T-helper 17 cell (primary cell): ENCODE measurements at regions not wholly inside any gene's neighbourhood (a gene's known extent, or its start where the extent isn't known, plus 50 kb on each side); places are given as distances from the start of the nearest gene placed in this dataset.

Source experiments
- ATAC-seq: fragments of 150-1000 bp; cut with Tn5 transposase; 2 replicates; pipeline ENCODE4 v1.10.0; 2021; ENCODE audit warnings: mild to moderate bottlenecking, moderate library complexity
- DNase-seq, 3 donors: peaks; one replicate each; pipeline versions ENCODE4 v3.0.0 to v3.0.0-alpha.2; 2020 to 2021
- H3K9me3 ChIP-seq: one replicate; pipeline ENCODE4 v1.7.0; 2013; ENCODE audit warnings: low read length, mild to moderate bottlenecking; ENCODE audit not compliant: control insufficient read depth, poor library complexity, severe bottlenecking
- H3K27ac Mint-ChIP-seq: one replicate; pipeline ENCODE4 v1.8.0; 2022; ENCODE audit warnings: mild to moderate bottlenecking, moderate library complexity, mixed read lengths
- H3K27me3 Mint-ChIP-seq: one replicate; pipeline ENCODE4 v1.8.0; 2022; ENCODE audit warnings: mixed read lengths
- H3K36me3 Mint-ChIP-seq: one replicate; pipeline ENCODE4 v1.8.0; 2022; ENCODE audit warnings: low read depth, mixed read lengths
- H3K4me1 Mint-ChIP-seq: one replicate; pipeline ENCODE4 v1.8.0; 2022; ENCODE audit warnings: mild to moderate bottlenecking, mixed read lengths
- H3K4me3 Mint-ChIP-seq: one replicate; pipeline ENCODE4 v1.8.0; 2022; ENCODE audit warnings: mild to moderate bottlenecking, moderate library complexity, mixed read lengths

DNA sequence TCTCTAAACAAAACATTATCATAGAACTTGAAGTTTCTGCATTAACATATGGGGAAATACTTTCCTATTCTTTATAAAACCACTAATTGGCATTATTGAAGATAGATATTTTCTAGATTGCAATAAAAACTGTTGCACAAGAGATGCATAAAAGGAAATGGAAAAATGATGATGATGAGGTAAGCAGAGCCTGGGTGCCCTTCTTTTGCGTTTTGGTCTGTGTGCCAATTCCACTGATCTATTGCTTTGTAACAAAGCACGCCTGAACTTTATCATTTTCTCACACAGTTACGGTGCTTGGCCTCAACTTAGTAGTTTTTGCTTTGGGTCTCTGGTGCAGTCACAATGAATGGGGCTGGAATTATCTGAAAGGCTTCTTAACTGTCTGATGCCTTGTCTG is 450.5 kb downstream of the MAFB start:
- DNase-seq (no peak), ATAC-seq (no peak)
- no peaks in the 10 kb centered on the region for H3K9me3 ChIP-seq
- Mint-ChIP-seq H3K27ac (no peak overlapping the region), H3K27me3 (peaks cover 10% of the 10 kb centered on the region), H3K36me3 (no peaks in the 10 kb centered on the region), H3K4me1 (no peaks in the 10 kb centered on the region), H3K4me3 (no peak overlapping the region)

DNA sequence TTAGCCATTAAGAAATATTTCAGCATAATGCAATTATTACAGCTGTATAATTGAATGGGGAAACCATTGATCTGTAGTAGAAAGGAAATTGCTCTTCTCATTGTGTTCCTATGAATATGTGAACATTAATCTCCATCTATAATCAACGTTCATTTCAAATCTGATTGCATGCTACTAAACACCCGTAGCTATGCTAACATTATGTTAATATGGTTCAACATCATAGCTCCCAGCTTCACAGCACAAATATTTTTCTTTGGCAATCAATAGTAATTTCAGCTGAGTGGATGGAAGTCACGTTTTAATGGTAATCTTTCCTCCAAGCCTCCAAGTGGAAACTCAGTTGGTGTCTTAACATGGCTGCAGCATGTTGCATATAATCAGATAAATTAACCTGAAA is 454.4 kb downstream of the MAFB start:
- no peaks in the 10 kb centered on the region for H3K9me3 ChIP-seq
- ATAC-seq (no peak), DNase-seq (no peak)
- Mint-ChIP-seq H3K4me1 (no peaks in the 10 kb centered on the region), H3K27ac (no peak overlapping the region), H3K36me3 (no peaks in the 10 kb centered on the region), H3K4me3 (no peak overlapping the region), H3K27me3 (peaks cover 5% of the 10 kb centered on the region)

DNA sequence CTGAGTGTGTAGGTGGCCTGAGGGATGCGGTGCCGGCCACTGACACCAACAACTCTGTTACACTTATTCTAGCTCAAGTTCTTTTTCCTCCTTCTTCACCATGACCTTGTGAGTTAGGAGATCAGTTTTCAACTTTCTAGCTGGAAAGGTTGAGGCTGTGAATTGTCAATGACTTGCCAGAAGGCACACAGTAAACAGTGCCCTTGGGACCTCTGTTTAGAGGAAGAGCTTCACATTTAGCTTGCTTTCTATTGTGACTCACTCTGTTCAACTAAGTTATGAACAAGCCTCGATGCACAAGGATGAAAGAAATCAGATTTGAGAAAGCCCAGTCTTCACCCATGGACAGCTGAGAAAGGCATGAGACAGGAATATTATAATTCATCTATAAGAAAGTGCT is 455.6 kb downstream of the MAFB start:
- no peak overlapping the region for H3K27ac Mint-ChIP-seq
- DNase-seq (no peak), ATAC-seq (no peak)
- H3K4me1 Mint-ChIP-seq: no peaks in the 10 kb centered on the region
- H3K9me3 ChIP-seq: no peaks in the 10 kb centered on the region
- H3K36me3 Mint-ChIP-seq: no peaks in the 10 kb centered on the region
- peaks cover 5% of the 10 kb centered on the region for H3K27me3 Mint-ChIP-seq
- H3K4me3 Mint-ChIP-seq: no peak overlapping the region

DNA sequence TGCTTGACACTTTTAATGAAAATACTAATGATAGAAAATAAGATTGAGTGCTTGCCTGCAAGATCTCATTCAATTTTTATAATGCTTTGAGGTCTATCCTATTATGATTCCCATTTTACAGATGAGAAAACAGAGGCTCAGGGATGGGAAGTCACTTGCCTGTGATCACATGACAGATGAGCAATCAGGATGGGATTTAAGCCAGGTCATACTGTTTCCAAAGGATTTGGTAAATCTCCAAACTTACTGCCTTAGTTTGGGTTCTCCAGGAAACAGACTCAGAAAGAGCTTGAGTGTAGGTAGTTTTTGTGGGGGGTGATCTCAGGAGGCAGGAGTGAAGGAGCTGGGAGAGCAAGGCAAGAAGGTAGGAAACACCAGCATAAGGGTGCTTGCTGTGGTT is 456.3 kb downstream of the MAFB start:
- no peaks in the 10 kb centered on the region for H3K9me3 ChIP-seq
- ATAC-seq: no peak
- no peaks in the 10 kb centered on the region for H3K4me1 Mint-ChIP-seq
- H3K27me3 Mint-ChIP-seq: peaks cover 5% of the 10 kb centered on the region
- no peak for DNase-seq
- no peak overlapping the region for H3K4me3 Mint-ChIP-seq
- H3K36me3 Mint-ChIP-seq: no peaks in the 10 kb centered on the region
- no peak overlapping the region for H3K27ac Mint-ChIP-seq

DNA sequence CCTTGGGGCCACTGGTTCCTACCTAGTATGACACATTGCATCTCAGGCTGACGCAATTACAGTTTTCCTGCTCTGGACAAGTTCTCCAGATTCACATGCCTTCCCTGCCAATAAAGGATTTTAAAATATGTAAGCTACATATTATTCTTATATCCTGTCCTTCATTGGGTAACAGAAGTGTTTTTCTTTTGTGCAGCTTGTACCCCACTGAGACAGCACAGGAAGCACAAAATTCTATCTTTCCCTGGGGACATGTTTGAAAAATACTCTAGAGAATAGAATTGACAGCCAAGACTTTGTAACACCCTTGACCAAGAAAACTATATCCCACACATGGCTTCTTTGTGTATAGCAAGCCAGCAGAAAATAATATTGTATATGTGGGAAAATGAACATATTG is 456.8 kb downstream of the MAFB start:
- Mint-ChIP-seq H3K4me3 (no peak overlapping the region), H3K4me1 (no peaks in the 10 kb centered on the region), H3K36me3 (no peaks in the 10 kb centered on the region), H3K27me3 (peaks cover 5% of the 10 kb centered on the region), H3K27ac (no peak overlapping the region)
- H3K9me3 ChIP-seq: no peaks in the 10 kb centered on the region
- ATAC-seq (no peak), DNase-seq (no peak)

DNA sequence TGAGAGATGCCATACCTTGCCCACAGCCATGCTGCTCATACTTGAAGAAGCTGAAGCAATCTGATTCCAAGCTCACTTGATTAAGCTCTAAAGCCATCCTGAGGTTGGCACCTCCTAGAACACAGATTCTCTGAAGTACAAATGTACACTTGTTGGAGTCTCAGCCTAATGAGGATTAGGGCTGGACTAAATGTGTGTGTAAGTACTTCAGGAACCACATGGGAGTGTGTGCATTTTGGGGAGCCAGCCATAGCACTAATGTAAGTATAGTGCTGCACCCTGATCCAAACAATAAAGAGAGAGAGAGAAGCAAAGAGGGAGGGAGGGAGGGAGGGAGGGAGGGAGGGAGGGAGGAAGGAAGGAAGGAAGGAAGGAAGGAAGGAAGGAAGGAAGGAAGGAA is 458.6 kb downstream of the MAFB start:
- no peak for ATAC-seq
- no peak overlapping the region for H3K4me3 Mint-ChIP-seq
- no peak overlapping the region for H3K27ac Mint-ChIP-seq
- no peaks in the 10 kb centered on the region for H3K36me3 Mint-ChIP-seq
- no peak for DNase-seq
- H3K4me1 Mint-ChIP-seq: no peaks in the 10 kb centered on the region
- peaks cover 5% of the 10 kb centered on the region for H3K27me3 Mint-ChIP-seq
- no peaks in the 10 kb centered on the region for H3K9me3 ChIP-seq

DNA sequence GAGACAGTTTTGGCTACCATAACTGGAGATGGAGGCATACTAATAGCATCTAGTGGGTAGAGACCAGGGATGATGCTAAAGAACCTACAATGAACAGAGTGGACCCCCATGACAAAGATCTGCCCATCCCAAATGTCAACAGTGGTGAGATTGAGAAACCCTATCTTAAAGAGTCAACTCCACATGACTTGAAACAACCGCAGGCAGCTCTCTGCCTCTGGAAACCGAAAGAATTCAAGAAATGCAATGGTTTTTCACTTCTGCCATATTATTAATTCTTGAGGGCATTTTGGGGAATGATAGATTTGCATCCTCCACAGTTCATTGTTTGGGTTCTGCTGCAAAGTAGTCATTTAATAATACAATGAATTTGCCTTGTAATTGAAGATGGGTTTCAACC is 463.4 kb downstream of the MAFB start:
- Mint-ChIP-seq H3K4me3 (no peak overlapping the region), H3K4me1 (peaks cover 2% of the 10 kb centered on the region), H3K27me3 (no peaks in the 10 kb centered on the region), H3K36me3 (no peaks in the 10 kb centered on the region), H3K27ac (no peak overlapping the region)
- DNase-seq (no peak), ATAC-seq (no peak)
- no peaks in the 10 kb centered on the region for H3K9me3 ChIP-seq

DNA sequence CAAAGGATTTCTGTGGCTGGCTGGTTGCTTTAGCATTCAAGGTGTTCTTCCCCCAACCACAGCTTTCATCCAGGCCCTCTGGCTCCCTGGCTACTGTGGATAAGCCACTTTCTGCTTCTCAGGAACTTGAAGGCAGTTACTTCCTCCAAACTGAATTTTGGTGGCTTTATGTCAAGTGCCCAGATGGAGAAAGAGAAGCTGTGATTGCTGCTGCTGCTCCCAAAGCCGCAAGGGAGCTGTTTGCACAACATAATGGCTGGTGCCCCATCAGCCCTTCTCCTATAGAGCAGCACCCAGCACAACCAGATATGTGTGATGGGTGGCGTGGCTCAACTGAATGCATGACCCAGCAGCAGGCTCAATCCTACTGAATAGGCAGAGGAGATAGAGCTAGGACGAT is 465.2 kb downstream of the MAFB start:
- DNase-seq (no peak), ATAC-seq (no peak)
- H3K4me1 Mint-ChIP-seq: peaks cover 2% of the 10 kb centered on the region
- H3K9me3 ChIP-seq: no peaks in the 10 kb centered on the region
- no peaks in the 10 kb centered on the region for H3K36me3 Mint-ChIP-seq
- no peak overlapping the region for H3K4me3 Mint-ChIP-seq
- H3K27ac Mint-ChIP-seq: no peak overlapping the region
- no peaks in the 10 kb centered on the region for H3K27me3 Mint-ChIP-seq

DNA sequence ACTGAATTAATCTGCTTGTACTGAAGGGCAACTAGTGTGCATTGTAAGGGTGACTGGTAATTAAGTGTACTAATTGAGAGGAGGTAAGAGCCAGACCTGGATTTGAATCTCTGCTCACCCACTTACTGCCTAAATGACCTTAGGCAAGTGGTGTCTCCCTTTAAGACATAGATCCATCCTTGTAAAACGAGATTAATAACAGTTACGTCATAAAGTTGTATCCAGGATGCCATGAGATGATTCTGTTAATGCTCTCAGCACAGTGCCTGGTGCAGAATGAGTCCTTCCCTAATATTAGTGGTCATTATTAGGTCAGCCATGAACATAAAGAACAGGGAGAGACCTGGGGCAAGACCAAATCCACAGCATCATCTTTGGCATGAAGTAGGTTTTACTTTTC is 470.1 kb downstream of the MAFB start:
- Mint-ChIP-seq H3K27me3 (no peaks in the 10 kb centered on the region), H3K4me3 (no peak overlapping the region), H3K4me1 (no peaks in the 10 kb centered on the region), H3K36me3 (no peaks in the 10 kb centered on the region), H3K27ac (no peak overlapping the region)
- ATAC-seq (no peak), DNase-seq (no peak)
- H3K9me3 ChIP-seq: no peaks in the 10 kb centered on the region

DNA sequence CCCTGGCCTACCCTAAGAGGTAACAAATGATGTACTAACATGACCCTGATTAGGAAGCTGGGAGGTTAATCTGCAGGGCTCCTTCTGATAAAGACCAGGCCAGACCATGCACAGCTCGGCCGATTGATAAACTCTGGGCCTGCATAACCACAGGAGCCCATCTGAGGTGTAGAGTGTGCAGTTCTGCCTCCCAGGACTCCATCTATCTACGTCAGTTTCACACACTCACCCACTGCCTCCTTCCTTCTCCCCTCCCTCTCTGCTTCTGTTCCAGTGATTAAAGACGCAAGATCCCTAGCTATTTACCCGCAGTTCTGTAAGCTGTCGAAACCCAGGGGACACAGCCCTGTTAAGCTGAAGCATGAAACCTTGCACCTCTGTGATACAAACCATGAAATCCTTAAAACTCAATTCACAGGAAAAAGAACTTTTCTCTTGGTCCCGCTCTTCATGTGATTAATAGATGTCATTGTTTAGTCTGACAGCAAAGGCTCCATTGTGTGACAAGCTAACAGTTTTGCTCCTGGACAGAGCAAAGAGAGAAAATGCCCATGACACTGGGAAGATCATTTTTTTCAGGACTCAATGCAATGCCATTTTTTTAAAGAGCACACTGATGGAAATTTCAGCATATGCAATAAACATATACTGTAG is 470.6 kb downstream of the MAFB start:
- no peak overlapping the region for H3K4me3 Mint-ChIP-seq
- H3K4me1 Mint-ChIP-seq: no peaks in the 10 kb centered on the region
- no peak overlapping the region for H3K27ac Mint-ChIP-seq
- no peaks in the 10 kb centered on the region for H3K9me3 ChIP-seq
- H3K36me3 Mint-ChIP-seq: no peaks in the 10 kb centered on the region
- no peak for ATAC-seq
- DNase-seq: no peak
- H3K27me3 Mint-ChIP-seq: no peaks in the 10 kb centered on the region

DNA sequence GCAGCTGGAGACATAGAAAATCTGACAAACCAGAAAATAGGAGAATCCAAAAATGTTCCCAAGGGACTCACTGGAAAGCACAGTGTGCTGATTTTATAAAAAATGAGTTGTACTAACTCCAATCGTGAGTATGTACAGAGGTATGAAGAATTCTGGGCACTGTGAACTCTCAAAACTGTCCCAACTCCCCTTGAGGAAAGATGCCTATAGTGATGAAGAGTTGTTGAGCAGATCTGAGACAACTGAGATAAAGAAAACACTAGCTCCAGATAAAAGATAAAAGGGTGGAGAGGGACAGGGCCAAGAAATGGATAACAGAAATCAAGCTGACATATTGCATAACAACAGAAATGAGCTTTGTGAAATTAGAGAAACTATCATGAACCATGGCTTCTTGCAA is 481.4 kb downstream of the MAFB start:
- Mint-ChIP-seq H3K36me3 (no peaks in the 10 kb centered on the region), H3K4me1 (no peaks in the 10 kb centered on the region), H3K27ac (no peak overlapping the region), H3K27me3 (peaks cover 8% of the 10 kb centered on the region), H3K4me3 (no peak overlapping the region)
- no peak for DNase-seq
- no peak for ATAC-seq
- H3K9me3 ChIP-seq: no peaks in the 10 kb centered on the region

DNA sequence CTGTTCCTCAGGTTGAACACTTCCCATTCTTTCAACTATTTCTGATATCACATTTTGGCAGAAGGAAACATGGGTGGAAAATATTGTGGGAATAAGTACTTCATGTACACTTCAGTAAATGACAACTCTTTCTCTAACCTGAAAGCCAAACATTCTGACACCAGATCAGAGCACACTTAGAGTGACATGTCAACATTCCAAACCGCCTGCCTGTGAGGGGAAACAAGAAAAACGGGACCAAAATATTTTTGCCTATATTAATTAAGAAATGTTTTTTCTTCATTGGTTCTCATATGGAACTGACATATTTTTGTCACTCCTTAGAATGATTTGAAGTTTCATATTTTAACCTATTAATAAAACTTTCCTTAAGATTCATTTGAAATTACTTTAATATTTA is 483.1 kb downstream of the MAFB start:
- DNase-seq (no peak), ATAC-seq (no peak)
- Mint-ChIP-seq H3K4me1 (no peaks in the 10 kb centered on the region), H3K4me3 (no peak overlapping the region), H3K27ac (no peak overlapping the region), H3K36me3 (no peaks in the 10 kb centered on the region), H3K27me3 (peaks cover 18% of the 10 kb centered on the region)
- no peaks in the 10 kb centered on the region for H3K9me3 ChIP-seq

DNA sequence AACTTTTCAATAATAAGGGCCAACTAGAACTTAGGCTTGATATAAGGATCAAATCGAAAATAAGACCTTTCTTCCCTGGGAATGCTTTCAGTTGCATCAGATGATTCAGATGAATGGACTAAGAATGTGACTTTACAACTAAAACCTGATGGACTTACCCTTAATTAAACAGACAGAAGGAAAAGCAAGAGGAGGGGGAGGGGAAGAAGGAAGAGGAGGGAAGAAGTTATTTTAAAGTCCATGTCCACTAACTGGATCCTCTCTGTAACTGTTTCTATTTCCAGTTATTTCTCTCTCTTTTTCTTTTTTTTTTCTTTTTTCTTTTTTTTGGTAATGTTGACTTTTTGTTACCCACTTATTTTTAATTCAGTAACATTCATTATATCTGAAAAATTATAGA is 486.0 kb downstream of the MAFB start:
- ATAC-seq (no peak), DNase-seq (no peak)
- no peaks in the 10 kb centered on the region for H3K9me3 ChIP-seq
- no peak overlapping the region for H3K27ac Mint-ChIP-seq
- H3K4me3 Mint-ChIP-seq: no peak overlapping the region
- peaks cover 18% of the 10 kb centered on the region for H3K27me3 Mint-ChIP-seq
- H3K4me1 Mint-ChIP-seq: no peaks in the 10 kb centered on the region
- no peaks in the 10 kb centered on the region for H3K36me3 Mint-ChIP-seq

DNA sequence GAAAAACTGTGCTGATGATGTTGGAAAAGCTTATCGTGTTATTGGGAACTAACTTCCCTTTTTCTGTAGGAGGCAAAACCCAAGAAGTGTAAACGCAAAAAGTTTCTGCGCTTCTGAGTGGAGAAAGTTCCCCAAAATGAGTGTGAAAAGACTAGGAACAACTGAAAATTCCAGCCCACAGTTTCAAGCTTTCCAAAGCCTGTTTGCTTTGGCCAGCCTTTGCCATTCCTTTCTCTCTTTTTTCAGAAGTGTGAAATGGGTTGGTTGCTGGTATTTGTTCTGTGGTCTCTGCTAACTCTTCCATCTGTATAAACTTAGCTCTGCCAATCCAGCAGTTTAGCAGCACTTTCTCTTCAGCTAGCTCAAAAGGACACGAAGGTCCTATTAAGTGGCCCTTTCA is 491.3 kb downstream of the MAFB start:
- H3K9me3 ChIP-seq: no peaks in the 10 kb centered on the region
- Mint-ChIP-seq H3K27ac (no peak overlapping the region), H3K4me3 (no peak overlapping the region), H3K4me1 (no peaks in the 10 kb centered on the region), H3K36me3 (no peaks in the 10 kb centered on the region), H3K27me3 (peaks cover 10% of the 10 kb centered on the region)
- ATAC-seq (no peak), DNase-seq (no peak)
